Calu3 (cell line): ENCODE measurements at regions not wholly inside any gene's neighbourhood (a gene's known extent, or its start where the extent isn't known, plus 50 kb on each side); places are given as distances from the start of the nearest gene placed in this dataset.

Source experiments
- BruUV-seq: library from RNA; stranded (reverse); fragments of 400-500 nt; replicated peaks from 2 replicates; lab custom pipeline; 2021; lab: Mats Ljungman, UMichigan
- CTCF ChIA-PET: fragments of 300-600 bp; sonication (Branson Sonifier 250); formaldehyde crosslinking; loops from one replicate; lab custom pipeline; 2022; ENCODE audit warnings: antibody characterized with exemption; lab: Charles Lee
- DNase-seq: peaks from one replicate; pipeline ENCODE4 v3.0.0; 2022
- H3K27ac Mint-ChIP-seq: one replicate; pipeline ENCODE4 v1.8.0; 2022; ENCODE audit warnings: mixed read lengths; ENCODE audit not compliant: unreplicated experiment
- H3K27me3 Mint-ChIP-seq: one replicate; pipeline ENCODE4 v1.8.0; 2022; ENCODE audit warnings: mixed read lengths; ENCODE audit not compliant: unreplicated experiment
- H3K36me3 Mint-ChIP-seq: one replicate; pipeline ENCODE4 v1.8.0; 2022; ENCODE audit warnings: mild to moderate bottlenecking, moderate library complexity, mixed read lengths; ENCODE audit not compliant: insufficient read depth, unreplicated experiment
- H3K4me1 Mint-ChIP-seq: one replicate; pipeline ENCODE4 v1.8.0; 2022; ENCODE audit warnings: mild to moderate bottlenecking, low read depth, mixed read lengths; ENCODE audit not compliant: unreplicated experiment
- H3K4me3 Mint-ChIP-seq: one replicate; pipeline ENCODE4 v1.8.0; 2022; ENCODE audit warnings: mild to moderate bottlenecking, low read depth, moderate library complexity, mixed read lengths; ENCODE audit not compliant: unreplicated experiment
- H3K9me3 Mint-ChIP-seq: one replicate; pipeline ENCODE4 v1.8.0; 2022; ENCODE audit warnings: low read depth, mixed read lengths; ENCODE audit not compliant: unreplicated experiment
- intact Hi-C: fragments of 100-400 bp; cut with micrococcal nuclease; formaldehyde crosslinking; loops from one replicate; pipeline ENCODE4 v1.10.0; 2022; ENCODE audit not compliant: unreplicated experiment
- TF ChIP-seq, protein P1 (sequence below): fragments of 200-600 bp; IDR thresholded peaks from one replicate; pipeline ENCODE4 v1.8.0; 2022; ENCODE audit warnings: antibody characterized with exemption; ENCODE audit not compliant: unreplicated experiment

GRCh38 chr6:166027761-166028160, 139.9 kb downstream of the TBXT start:
- no peaks in the 10 kb centered on the region for H3K9me3 Mint-ChIP-seq
- intact Hi-C loops: no loop called here
- TF ChIP-seq, protein P1, sequence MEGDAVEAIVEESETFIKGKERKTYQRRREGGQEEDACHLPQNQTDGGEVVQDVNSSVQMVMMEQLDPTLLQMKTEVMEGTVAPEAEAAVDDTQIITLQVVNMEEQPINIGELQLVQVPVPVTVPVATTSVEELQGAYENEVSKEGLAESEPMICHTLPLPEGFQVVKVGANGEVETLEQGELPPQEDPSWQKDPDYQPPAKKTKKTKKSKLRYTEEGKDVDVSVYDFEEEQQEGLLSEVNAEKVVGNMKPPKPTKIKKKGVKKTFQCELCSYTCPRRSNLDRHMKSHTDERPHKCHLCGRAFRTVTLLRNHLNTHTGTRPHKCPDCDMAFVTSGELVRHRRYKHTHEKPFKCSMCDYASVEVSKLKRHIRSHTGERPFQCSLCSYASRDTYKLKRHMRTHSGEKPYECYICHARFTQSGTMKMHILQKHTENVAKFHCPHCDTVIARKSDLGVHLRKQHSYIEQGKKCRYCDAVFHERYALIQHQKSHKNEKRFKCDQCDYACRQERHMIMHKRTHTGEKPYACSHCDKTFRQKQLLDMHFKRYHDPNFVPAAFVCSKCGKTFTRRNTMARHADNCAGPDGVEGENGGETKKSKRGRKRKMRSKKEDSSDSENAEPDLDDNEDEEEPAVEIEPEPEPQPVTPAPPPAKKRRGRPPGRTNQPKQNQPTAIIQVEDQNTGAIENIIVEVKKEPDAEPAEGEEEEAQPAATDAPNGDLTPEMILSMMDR: no peak
- no peaks in the 10 kb centered on the region for H3K27me3 Mint-ChIP-seq
- H3K4me3 Mint-ChIP-seq: no peak overlapping the region
- no peak for DNase-seq
- H3K36me3 Mint-ChIP-seq: no peaks in the 10 kb centered on the region
- CTCF ChIA-PET: no interaction called here
- BruUV-seq: no TSS peak
- no peak overlapping the region for H3K27ac Mint-ChIP-seq
- H3K4me1 Mint-ChIP-seq: peaks cover 3% of the 10 kb centered on the region

DNA sequence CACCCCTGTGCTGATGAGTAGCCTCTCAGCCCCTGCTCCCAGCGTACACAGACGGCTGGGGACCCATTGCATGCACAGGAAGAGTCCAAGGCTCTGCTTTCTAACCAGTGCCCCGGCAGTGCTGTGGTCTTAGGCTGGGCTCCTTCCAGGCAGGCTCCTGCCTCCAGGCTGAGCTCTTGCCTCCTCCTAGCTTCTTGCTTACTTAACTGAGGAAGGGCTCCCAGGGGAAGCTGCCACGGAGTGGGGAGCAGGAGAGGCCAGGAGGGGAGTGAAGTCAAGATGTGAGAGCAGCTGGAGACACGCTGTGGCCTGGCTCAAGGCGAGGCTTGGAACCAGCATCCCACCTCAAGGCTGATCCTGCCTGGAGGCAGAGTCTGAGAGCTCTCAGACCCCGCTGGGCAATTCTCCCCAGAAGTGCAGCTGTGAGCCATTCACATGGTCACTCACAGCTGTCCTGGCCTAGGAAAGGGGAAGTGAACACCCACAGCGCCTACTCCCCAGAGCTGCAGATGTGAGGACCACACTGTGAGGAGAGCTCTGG, 141.0 kb downstream of the TBXT start:
- CTCF ChIA-PET: interaction anchor here (0.6 kb wide), 1 partner anchor 17 kb away, joined by 5 read pairs; no protein-coding TSS in a partner anchor
- Mint-ChIP-seq H3K4me3 (no peak overlapping the region), H3K9me3 (no peaks in the 10 kb centered on the region), H3K27me3 (no peaks in the 10 kb centered on the region), H3K27ac (no peak overlapping the region), H3K36me3 (no peaks in the 10 kb centered on the region), H3K4me1 (no peaks in the 10 kb centered on the region)
- TF ChIP-seq, protein P1: no peak
- BruUV-seq: no TSS peak
- DNase-seq: no peak
- intact Hi-C loops: no loop called here

DNA sequence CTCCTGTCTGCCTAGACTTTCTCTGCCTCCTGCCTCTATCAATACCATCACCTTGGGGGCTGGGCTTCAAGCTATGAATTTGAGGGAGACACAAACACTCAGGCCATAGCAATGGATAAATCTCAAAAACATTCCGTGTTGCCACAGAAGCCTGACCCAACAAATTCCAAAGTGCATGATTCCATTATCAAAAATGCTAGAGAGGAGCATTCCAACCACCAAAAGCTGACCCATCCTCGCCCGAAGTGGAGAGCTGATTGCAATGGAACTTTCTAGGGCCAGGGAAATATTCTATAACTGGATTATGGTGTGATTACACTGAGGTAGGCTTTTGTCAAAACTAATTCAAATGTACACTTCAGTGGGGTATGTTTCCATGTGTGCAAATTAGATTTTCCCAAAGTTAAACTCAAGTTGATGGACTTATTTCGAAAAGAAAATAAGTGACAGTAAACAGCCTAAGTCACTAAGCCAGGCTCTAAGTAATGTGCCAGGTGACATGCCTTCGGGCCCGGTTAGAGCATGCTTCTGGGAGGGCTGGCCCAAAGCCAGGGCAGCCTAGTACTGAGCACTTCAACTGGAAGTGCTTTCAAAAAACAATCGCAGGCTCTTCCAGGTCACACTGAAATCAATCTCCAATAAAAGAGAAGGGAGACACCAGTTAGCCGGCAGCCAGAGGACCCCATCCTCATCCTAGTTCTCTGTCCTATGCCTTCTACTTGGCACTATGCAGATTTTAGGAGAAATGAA, 142.3 kb downstream of the TBXT start:
- Mint-ChIP-seq H3K36me3 (no peaks in the 10 kb centered on the region), H3K27me3 (peaks cover 8% of the 10 kb centered on the region), H3K4me3 (no peak overlapping the region), H3K27ac (no peak overlapping the region), H3K4me1 (no peaks in the 10 kb centered on the region), H3K9me3 (no peaks in the 10 kb centered on the region)
- CTCF ChIA-PET: no interaction called here
- intact Hi-C loops: no loop called here
- TF ChIP-seq, protein P1: no peak
- DNase-seq: no peak
- BruUV-seq: no TSS peak

DNA sequence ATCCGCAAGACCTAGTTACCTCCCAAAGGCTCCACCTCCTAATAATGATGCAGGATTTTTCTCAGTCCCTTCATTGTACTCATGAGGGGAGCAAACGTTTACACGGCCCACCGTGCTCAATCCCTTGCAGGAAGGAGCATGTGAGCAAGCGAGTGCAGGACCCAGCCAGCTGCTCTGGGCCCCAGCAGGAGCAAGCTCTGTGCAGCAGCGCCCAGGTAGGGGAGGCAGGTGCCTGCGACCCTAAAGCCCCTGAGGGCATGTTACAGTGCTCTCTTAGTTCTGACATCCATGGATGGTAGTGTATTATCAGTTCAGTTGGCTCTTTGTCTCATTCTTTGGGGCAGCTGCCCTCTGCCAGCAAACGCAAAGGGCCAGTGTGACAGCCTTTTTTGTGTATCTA, 143.4 kb downstream of the TBXT start:
- H3K4me3 Mint-ChIP-seq: no peak overlapping the region
- no peak overlapping the region for H3K27ac Mint-ChIP-seq
- no peaks in the 10 kb centered on the region for H3K4me1 Mint-ChIP-seq
- intact Hi-C loops: no loop called here
- DNase-seq: no peak
- TF ChIP-seq, protein P1: no peak
- BruUV-seq: no TSS peak
- no peaks in the 10 kb centered on the region for H3K36me3 Mint-ChIP-seq
- H3K27me3 Mint-ChIP-seq: peaks cover 19% of the 10 kb centered on the region
- H3K9me3 Mint-ChIP-seq: no peaks in the 10 kb centered on the region
- CTCF ChIA-PET: no interaction called here
